Aorta (tissue), 5 donors: ENCODE measurements at regions not wholly inside any gene's neighbourhood (a gene's known extent, or its start where the extent isn't known, plus 50 kb on each side); places are given as distances from the start of the nearest gene placed in this dataset.
A peak's percentile ranks its signal among the peaks of the same experiment; 100 is the strongest.

Experiments used
- ATAC-seq: fragments of 200-7000 bp; cut with Tn5 transposase; one replicate; pipeline ENCODE4 v1.9.1; 2022; ENCODE audit warnings: moderate library complexity; ENCODE audit not compliant: low FRiP score
- DNase-seq, 2 donors: peaks; one replicate each; pipeline ENCODE4 v3.0.0-alpha.2; 2020
- H3K27ac ChIP-seq, 2 donors: one replicate each; pipeline ENCODE4 v1.5.1; 2013; ENCODE audit warnings: low read length in 2 of 2, mild to moderate bottlenecking in 2 of 2, moderate library complexity in 2 of 2, control low read depth in 1 of 2, inconsistent platforms in 1 of 2, low read depth in 1 of 2
- H3K27me3 ChIP-seq, 2 donors: one replicate each; pipeline ENCODE4 v1.6.1; 2013; ENCODE audit warnings: control low read depth in 1 of 2, low read length in 1 of 2, mild to moderate bottlenecking in 1 of 2, moderate library complexity in 1 of 2; ENCODE audit not compliant: insufficient read depth in 2 of 2, control insufficient read depth in 1 of 2
- H3K36me3 ChIP-seq, 2 donors: one replicate each; pipeline ENCODE4 v1.6.1; 2013; ENCODE audit warnings: control low read depth in 1 of 2, low read length in 1 of 2, mild to moderate bottlenecking in 1 of 2; ENCODE audit not compliant: insufficient read depth in 2 of 2, control insufficient read depth in 1 of 2
- H3K4me1 ChIP-seq, 2 donors: one replicate each; pipeline ENCODE4 v1.6.1; 2013; ENCODE audit warnings: low read length in 2 of 2, control low read depth in 1 of 2, mild to moderate bottlenecking in 1 of 2, moderate library complexity in 1 of 2; ENCODE audit not compliant: insufficient read depth in 2 of 2, control insufficient read depth in 1 of 2
- H3K4me3 ChIP-seq, 2 donors: one replicate each; pipeline ENCODE4 v1.5.1; 2013; ENCODE audit warnings: low read length in 2 of 2, control low read depth in 1 of 2, mild to moderate bottlenecking in 1 of 2
- H3K9me3 ChIP-seq: one replicate; pipeline ENCODE4 v1.6.1; 2013; ENCODE audit warnings: mild to moderate bottlenecking, low read length; ENCODE audit not compliant: control insufficient read depth
- WGBS, 2 donors: extraction: QIAGEN DNeasy Blood & Tissue Kit; methylation state at CpG; one replicate each; pipeline ENCODE4 v1.1.7; 2013; 5-methylcytosine and 5-hydroxymethylcytosine counted together
- intact Hi-C, 2 donors: fragments of 100-400 bp; cut with DNase I; formaldehyde crosslinking; loops; one replicate each; pipeline versions ENCODE4 v1.14.2 to v1.15.0; 2022
- donor health status: healthy with polysubstance abuse.
- donor health status: Bipolar disorder and iron deficiency.
- donor health status: DM: no; HTN: no; CAD: no.
- donor health status: DM: no; HTN: no; CAD: no.
- donor health status: DM: yes; HTN: yes; CAD: no.

DNA sequence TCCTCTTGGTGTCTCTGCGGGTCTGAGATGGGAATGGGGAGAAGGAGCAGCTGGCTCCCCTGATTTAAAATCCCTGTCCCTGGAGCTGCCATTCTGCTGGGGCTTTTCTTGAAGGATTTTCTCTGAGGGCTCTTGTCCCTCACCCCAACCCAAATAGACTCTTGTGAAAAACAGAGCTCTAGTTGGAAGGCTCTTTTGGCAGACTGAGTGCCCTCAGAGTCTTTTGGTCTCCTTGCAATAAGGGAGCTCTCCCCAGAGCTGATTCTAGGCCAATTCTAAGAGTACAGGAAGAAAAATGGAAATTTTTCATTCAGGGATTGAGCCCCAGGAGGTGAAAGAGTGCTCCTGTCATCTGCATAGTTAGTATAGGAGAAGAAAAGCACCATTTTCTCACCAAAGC lies 238.3 kb downstream of the COG6 start:
- Histone ChIP-seq H3K9me3 (no peaks in the 10 kb centered on the region), H3K4me1 (peaks cover 2 to 5% of the 10 kb centered on the region in 2 donors), H3K27me3 (no peaks in the 10 kb centered on the region), H3K27ac (no peak overlapping the region), H3K4me3 (no peak overlapping the region), H3K36me3 (no peaks in the 10 kb centered on the region)
- WGBS, 2 donors: 90 to 95% methylated on average over 1 of the region's 1 CpG
- intact Hi-C loops: no loop called here
- ATAC-seq: peak; percentile 47
- no peak for DNase-seq

DNA sequence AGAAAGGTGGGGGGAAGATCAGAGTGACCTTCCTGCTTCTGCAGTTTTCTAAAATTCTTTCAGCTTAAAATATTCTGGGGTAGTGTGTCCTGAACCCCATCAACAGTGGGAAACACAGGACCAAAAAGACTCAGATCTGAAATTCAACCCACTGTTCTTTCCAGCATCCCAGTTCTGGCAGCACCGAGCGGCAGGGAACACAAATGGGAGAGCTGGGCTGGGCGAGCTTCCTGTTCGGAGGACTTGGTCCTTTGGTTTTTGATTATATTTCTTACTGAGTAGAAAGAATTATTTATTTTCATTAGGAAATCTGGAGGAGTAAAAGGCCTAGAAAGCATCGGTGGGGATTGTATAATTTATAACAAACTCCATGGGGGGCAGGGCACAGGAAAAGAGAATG lies 239.1 kb downstream of the COG6 start:
- Histone ChIP-seq H3K27me3 (no peaks in the 10 kb centered on the region), H3K9me3 (no peaks in the 10 kb centered on the region), H3K36me3 (no peaks in the 10 kb centered on the region), H3K4me1 (peaks cover 2% of the 10 kb centered on the region in 2 donors), H3K27ac (no peak overlapping the region), H3K4me3 (no peak overlapping the region)
- WGBS, 2 donors: 76 to 78% methylated on average over 5 of the region's 5 CpGs
- intact Hi-C loops: no loop called here
- ATAC-seq (no peak), DNase-seq (no peak)

GRCh38 chr13:39895254-39895653 lies 239.8 kb downstream of the COG6 start:
- no peak overlapping the region for H3K27ac ChIP-seq
- no peak overlapping the region for H3K4me3 ChIP-seq
- ATAC-seq (no peak), DNase-seq (no peak)
- no peaks in the 10 kb centered on the region for H3K9me3 ChIP-seq
- intact Hi-C loops: no loop called here
- 20 to 29% methylated on average over 3 of the region's 3 CpGs for WGBS, 2 donors
- H3K27me3 ChIP-seq: no peaks in the 10 kb centered on the region
- no peaks in the 10 kb centered on the region for H3K36me3 ChIP-seq
- H3K4me1 ChIP-seq: peaks cover 2% of the 10 kb centered on the region in 2 donors

DNA sequence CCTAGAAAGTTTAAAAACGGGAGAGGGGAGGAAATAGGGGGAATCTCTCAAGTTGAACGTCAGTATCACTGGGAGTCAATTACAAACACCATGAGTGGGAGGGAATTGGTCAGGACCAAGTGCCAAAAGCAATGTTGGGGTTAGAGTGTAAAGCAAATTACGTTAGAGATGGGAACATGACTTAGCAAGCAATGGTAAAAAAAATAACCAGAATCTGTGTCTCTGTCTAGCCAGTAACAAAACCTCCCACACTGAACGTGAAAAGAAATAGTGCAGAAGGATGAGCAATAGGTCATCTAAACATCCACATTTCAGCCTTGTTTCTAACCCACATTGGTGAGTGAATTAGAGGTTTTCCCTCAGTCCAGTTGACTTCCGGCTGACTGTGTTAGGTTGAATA lies 242.2 kb downstream of the COG6 start:
- no peak for DNase-seq
- Histone ChIP-seq H3K4me1 (peaks cover under 1 to 2% of the 10 kb centered on the region in 2 donors), H3K4me3 (no peak overlapping the region), H3K27ac (no peak overlapping the region), H3K9me3 (no peaks in the 10 kb centered on the region), H3K27me3 (no peaks in the 10 kb centered on the region), H3K36me3 (no peaks in the 10 kb centered on the region)
- no peak for ATAC-seq
- WGBS, 2 donors: 74 to 78% methylated on average over 5 of the region's 5 CpGs
- intact Hi-C loops: no loop called here

DNA sequence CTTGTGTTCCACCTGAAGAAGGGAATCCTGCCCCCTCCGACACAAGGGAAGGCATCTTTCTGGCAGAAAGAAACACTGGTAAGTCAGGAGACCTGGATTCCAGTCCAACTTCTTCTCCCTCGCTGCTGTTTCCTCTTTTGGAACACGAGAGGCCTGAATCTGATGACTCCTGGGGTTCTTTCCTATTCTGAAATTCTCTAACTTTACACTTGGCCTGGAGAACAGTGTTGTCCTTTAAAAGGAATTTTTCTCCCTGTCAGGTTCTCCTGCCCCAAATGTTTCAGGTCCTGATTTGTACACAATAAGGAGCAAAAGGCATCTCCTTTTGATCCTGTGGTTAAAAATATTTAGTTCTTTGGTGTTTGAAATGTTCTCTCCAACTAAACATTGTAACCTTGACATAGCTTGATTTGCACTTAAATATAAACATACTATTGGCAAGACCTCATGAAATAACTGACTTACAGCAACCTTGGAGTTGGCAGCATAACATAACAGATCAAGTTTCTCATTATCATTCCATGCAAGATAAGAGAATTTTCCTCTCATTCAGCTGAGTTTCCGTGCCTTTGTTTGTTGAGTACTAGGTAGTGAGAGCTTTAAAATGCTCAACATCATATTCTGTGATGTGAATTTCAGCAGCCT lies 244.8 kb downstream of the COG6 start:
- 28 to 34% methylated on average over 4 of the region's 4 CpGs for WGBS, 2 donors
- no peak for DNase-seq
- Histone ChIP-seq H3K27ac (peak overlapping the region in 1 of 2 donors; percentile 17), H3K4me3 (no peak overlapping the region), H3K9me3 (no peaks in the 10 kb centered on the region), H3K4me1 (no peaks in the 10 kb centered on the region), H3K36me3 (no peaks in the 10 kb centered on the region), H3K27me3 (no peaks in the 10 kb centered on the region)
- ATAC-seq: no peak
- intact Hi-C loops: no loop called here

GRCh38 chr13:39904959-39905358 lies 249.5 kb downstream of the COG6 start:
- Histone ChIP-seq H3K9me3 (no peaks in the 10 kb centered on the region), H3K27ac (no peak overlapping the region), H3K4me1 (no peaks in the 10 kb centered on the region), H3K4me3 (no peak overlapping the region), H3K27me3 (no peaks in the 10 kb centered on the region), H3K36me3 (no peaks in the 10 kb centered on the region)
- intact Hi-C loops: no loop called here
- no peak for ATAC-seq
- DNase-seq: no peak
- 92 to 100% methylated on average over 2 of the region's 2 CpGs for WGBS, 2 donors

- Histone ChIP-seq H3K36me3 (no peaks in the 10 kb centered on the region), H3K27me3 (no peaks in the 10 kb centered on the region), H3K27ac (no peak overlapping the region), H3K4me1 (peaks cover 0 to 2% of the 10 kb centered on the region in 2 donors), H3K4me3 (no peak overlapping the region), H3K9me3 (no peaks in the 10 kb centered on the region)
- DNase-seq (no peak), ATAC-seq (no peak)
- WGBS, 2 donors: 79 to 80% methylated on average over 3 of the region's 3 CpGs
- intact Hi-C loops: no loop called here
Observed at GRCh38 chr13:39909634-39910033, 254.2 kb downstream of the COG6 start.

GRCh38 chr13:39910041-39910440 lies 254.6 kb downstream of the COG6 start:
- intact Hi-C loops: no loop called here
- Histone ChIP-seq H3K27me3 (no peaks in the 10 kb centered on the region), H3K4me1 (peaks cover 0 to 2% of the 10 kb centered on the region in 2 donors), H3K27ac (no peak overlapping the region), H3K9me3 (no peaks in the 10 kb centered on the region), H3K36me3 (no peaks in the 10 kb centered on the region), H3K4me3 (no peak overlapping the region)
- no peak for ATAC-seq
- DNase-seq: no peak
- WGBS, 2 donors: 70 to 72% methylated on average over 1 of the region's 1 CpG

GRCh38 chr13:39910833-39911232 lies 255.4 kb downstream of the COG6 start:
- Histone ChIP-seq H3K36me3 (no peaks in the 10 kb centered on the region), H3K9me3 (no peaks in the 10 kb centered on the region), H3K4me3 (no peak overlapping the region), H3K4me1 (peaks cover 0 to 2% of the 10 kb centered on the region in 2 donors), H3K27me3 (no peaks in the 10 kb centered on the region), H3K27ac (no peak overlapping the region)
- intact Hi-C loops: no loop called here
- ATAC-seq (no peak), DNase-seq (peak in 1 of 2 donors; percentile 47)
